Activated T-cell treated with anti-CD3 and anti-CD28 coated beads for 48 hours (primary cell): ENCODE measurements at regions not wholly inside any gene's neighbourhood (a gene's known extent, or its start where the extent isn't known, plus 50 kb on each side); places are given as distances from the start of the nearest gene placed in this dataset.

Experiments
- DNase-seq: peaks from one replicate; pipeline ENCODE4 v3.0.0-alpha.2; 2020; ENCODE audit warnings: low read depth

- DNase-seq: no peak
Observed at GRCh38 chr3:72155391-72156064, 370.6 kb upstream of the PROK2 start.

GRCh38 chr3:72154391-72155335, 369.7 kb upstream of the PROK2 start:
- no peak for DNase-seq

GRCh38 chr3:72153477-72154314, 368.7 kb upstream of the PROK2 start:
- no peak for DNase-seq

- no peak for DNase-seq
Observed at GRCh38 chr3:72152551-72153476, 367.9 kb upstream of the PROK2 start.

- DNase-seq: no peak
Observed at GRCh38 chr3:72151465-72152238, 366.7 kb upstream of the PROK2 start.

GRCh38 chr3:72150634-72151412, 365.9 kb upstream of the PROK2 start:
- no peak for DNase-seq

- no peak for DNase-seq
Observed at GRCh38 chr3:72149645-72150300, 364.8 kb upstream of the PROK2 start.

GRCh38 chr3:72147600-72147999, 362.7 kb upstream of the PROK2 start:
- DNase-seq: no peak

- no peak for DNase-seq
Observed at GRCh38 chr3:72145506-72146380, 360.8 kb upstream of the PROK2 start.

- no peak for DNase-seq
Observed at GRCh38 chr3:72144773-72145505, 360.0 kb upstream of the PROK2 start.

GRCh38 chr3:72143966-72144717, 359.2 kb upstream of the PROK2 start:
- DNase-seq: no peak

- no peak for DNase-seq
Observed at GRCh38 chr3:72143322-72143721, 358.4 kb upstream of the PROK2 start.

- no peak for DNase-seq
Observed at GRCh38 chr3:72142028-72142427, 357.1 kb upstream of the PROK2 start.

GRCh38 chr3:72141264-72141663, 356.3 kb upstream of the PROK2 start:
- DNase-seq: no peak

- no peak for DNase-seq
Observed at GRCh38 chr3:72139316-72139715, 354.4 kb upstream of the PROK2 start.
